A673 (cell line): ENCODE measurements at regions not wholly inside any gene's neighbourhood (a gene's known extent, or its start where the extent isn't known, plus 50 kb on each side); places are given as distances from the start of the nearest gene placed in this dataset.

Experiments used
- CTCF ChIP-seq: fragments of 300-800, 200-600 bp; sonication (generic); conservative IDR thresholded peaks from 2 replicates; pipeline ENCODE4 v1.5.1; 2017; ENCODE audit warnings: low read depth, mild to moderate bottlenecking, antibody characterized with exemption, low read length, moderate library complexity, mixed read lengths
- EZH2 ChIP-seq: fragments of 200-600 bp; sonication (generic); IDR thresholded peaks from 2 replicates; pipeline ENCODE4 v1.6.1; 2017; ENCODE audit warnings: borderline replicate concordance, low read depth, mild to moderate bottlenecking, mixed read lengths, antibody characterized with exemption, low read length; ENCODE audit not compliant: poor library complexity, severe bottlenecking

GRCh38 chr7:28300488-28300887, 111.8 kb upstream of the CREB5 start:
- no peak for TF ChIP-seq CTCF
- TF ChIP-seq EZH2 = no peak
